ENCODE measurements at regions not wholly inside any gene's neighbourhood (a gene's known extent, or its start where the extent isn't known, plus 50 kb on each side); places are given as distances from the start of the nearest gene placed in this dataset.
"Not testable (repeated sequence)": the region's sequence is repeated elsewhere in the genome, so short reads cannot be mapped to it uniquely, and the experiment has no call there.

DNA sequence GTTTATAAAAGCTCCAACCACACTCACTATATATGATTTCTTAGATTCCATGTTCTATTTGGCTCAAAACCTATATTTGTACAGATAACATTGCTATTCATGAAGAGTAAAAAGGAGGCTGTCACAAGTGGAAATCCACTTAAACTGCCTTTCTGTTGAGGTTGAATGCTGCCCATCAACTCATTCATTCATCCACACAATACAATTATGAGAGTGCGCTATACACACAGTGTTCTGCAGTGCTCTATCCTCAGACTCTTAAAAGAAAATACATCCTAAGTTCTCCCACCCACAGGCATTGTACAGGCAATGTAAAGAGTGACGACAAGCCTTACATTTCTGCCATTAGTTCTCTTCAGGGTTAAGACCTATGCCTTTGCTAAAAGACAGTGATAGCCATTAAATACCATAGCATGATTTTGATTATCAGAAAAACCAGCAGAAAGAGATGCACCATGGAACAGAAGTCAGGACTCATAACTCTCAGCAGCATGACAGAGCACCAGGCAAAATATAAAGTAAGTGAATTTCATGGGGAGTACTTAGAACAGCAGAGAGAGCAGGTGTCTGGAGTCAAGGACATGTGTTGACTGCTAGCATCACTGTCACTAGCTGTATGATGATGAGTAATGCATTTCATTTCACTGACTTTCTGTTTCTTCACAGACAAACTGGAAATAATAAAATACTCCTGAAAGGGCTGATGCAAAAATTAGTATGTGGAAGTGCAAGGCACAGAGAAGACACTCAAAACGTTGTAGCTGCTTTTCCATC is 218.0 kb downstream of the RBM26 start:
- DNase-seq = no peak

DNA sequence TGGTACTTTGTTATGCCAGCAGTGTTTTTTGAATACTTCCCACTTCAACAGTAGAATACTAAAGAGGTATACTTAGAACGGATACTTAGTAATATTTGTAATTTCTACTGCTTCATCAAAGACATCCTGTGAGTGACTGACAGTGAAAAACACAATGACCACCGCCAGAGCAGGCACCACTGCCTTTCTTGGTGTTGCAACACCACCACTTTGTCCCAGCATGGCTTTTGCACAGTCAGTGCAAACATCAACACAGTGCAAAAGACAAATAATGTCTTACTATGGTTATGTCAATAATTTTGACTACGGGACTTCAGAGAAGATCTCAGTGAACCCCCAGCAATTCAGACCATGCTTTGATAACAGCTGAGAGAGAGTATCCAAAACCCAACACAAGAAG is 220.5 kb downstream of the RBM26 start:
- no peak for DNase-seq

DNA sequence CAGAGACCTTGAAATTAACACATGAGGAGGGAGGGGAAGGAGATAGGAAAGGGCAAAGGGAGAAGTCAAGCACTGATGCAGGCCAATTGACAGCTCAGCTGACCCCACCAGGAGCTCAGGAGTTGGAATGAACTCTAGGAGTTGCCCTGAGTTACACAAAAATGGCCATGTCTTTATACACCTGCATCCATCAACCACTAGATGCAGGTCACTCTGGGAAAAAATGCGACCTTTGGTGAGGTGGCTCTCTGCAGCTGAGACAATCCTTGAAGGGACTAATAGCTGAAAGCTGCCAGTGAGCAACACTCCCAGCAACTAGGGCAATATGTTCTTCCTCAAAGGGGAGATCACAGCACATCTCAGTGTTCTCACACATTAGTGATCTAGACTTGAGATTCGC is 222.8 kb downstream of the RBM26 start:
- DNase-seq = no peak

DNA sequence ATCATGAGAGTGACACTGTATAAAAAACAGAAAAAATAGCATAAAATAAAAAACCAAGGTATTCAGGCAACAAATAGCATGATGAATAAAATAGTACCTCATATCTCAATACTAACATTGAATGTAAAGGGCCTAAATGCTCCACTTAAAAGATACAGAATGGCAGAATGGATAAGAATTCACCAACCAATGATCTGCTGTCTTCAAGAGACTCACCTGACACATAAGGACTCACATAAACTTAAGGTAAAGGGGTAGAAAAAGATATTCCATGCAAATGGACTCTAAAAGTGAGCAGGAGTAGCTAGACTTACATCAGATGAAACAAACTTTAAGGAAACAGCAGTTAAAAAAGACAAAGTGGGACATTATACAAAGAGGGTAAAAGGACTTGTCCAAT is 232.4 kb downstream of the RBM26 start:
- not testable (repeated sequence) for DNase-seq

DNA sequence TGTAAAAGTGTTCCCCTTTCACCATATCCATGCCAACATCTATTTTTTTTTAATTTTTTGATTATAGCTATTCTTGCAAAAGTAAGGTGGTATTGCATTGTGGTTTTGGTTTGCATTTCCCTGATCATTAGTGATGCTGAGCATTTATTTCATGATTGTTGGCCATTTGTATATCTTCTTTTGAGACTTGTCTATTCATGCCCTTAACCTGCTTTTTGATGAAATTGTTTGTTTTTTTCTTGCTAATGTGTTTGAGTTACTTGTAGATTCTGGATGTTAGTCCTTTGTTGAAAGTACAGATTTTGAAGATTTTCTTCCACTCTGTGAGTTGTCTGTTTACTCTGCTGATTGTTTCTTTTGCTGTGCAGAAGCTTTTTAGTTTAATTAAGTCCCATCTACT is 233.1 kb downstream of the RBM26 start:
- not testable (repeated sequence) for DNase-seq

DNA sequence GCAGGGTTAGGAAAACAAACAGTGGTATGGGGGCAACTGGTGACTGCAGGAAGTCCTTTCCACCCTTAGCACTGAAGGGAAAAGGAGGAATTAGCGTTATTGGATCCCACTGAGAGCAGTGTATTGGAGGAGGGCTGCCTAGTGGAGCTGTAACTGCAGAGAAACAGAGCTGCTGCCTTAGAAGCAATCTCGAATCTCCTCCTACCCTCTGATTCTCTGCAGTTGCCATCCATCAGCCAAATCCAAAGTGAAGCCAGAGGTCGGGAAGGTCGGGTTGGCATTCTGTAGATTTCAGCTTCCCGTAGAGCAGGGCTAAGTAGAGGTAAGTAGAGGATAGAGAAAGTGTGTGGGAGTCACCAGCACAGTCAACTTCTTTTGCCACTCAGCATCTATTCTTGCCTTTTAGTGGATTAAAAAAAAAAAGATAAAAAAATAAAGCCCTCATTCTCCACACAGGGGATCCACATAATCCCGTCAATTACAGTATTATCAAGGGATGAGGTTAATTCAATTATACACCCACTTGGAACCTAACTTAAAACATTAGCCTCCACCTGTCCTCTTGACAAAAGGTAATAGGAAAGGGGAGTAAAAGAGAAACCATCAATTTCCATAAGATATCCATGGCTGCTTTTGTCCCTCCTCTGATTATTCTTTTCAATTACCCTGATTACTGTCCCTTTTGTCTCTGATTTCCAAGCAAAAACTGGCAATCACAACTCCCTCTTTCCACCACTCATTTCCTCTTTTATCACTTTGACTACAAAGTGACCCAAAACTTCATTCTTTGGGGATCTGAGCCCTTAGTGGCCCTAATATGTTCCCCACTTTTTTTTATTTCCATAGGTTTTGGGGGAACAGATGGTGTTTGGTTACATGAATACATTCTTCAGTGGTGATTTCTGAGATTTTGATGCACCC is 234.7 kb downstream of the RBM26 start:
- DNase-seq = no peak

DNA sequence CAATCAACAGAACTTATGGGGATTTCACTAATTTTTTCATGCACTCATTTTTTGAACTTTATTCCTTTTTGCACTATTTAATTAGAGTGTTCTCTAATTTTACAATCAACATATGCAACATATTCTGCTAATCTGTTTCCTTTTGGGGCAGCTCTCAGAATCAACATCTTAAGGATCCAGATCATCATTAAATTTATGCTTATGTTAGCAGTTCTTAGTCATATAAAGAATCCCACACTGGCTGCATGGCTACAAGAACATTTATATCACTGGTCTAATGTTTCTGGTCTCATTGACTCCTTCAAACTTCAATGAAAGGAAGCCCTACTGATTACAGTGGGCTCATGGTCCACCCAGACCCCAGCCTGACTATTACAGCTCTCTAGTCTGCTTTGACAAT is 245.2 kb downstream of the RBM26 start:
- DNase-seq = no peak

DNA sequence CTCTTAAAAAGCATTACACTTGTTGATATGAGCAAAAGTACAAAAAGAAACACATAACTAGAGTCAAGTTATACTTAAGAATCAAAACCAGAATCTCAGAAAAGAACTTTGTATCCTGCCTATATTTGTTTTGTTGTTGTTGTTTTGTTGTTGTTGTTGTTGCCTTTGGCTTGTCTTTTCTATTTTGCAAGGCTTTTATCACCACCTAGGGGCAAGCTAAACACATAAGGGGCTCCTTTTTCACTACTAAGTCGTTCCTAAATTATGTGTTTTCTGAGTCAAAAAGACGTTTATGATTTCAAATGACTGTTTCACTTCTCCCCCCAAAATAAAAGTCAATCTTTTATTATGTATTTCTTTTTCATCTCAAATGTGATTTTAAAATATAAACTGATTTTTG is 250.2 kb downstream of the RBM26 start:
- DNase-seq = no peak

DNA sequence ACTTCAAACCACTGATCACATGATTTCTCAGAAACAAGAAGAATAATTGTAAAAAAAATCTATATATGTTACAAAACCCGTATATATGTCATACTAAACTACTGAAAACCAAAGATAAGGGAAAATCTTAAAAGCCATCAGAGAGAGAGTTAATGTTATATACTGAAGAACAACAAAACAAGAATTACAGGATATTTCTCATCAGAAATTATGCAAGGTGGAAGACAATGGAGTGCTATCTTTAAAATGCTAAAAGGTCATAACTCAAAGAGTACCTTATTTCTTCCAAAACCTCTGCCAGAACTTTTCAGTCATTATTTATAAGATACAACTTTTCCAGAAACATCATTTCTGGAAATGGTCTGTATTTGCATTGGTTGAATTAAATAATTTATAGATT is 256.8 kb downstream of the RBM26 start:
- DNase-seq = no peak

DNA sequence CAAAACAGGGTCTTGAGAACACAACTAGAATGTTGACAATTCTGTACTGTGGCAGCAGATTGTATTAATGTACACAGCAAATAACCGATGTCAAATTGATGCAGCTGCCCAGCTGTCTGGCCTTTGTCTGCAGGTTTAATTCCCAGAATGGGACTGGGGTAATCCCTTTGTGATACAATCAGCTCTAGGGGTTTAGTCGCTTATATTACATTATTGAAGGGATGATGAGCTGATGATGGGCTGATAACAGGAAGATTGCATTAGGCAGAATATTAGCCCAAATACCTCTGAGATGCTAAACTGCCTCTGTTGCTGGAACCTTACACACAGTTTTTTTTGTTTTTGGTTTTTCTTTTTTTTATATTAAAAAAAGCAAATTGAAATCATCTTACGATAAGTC is 265.0 kb downstream of the RBM26 start:
- no peak for DNase-seq

DNA sequence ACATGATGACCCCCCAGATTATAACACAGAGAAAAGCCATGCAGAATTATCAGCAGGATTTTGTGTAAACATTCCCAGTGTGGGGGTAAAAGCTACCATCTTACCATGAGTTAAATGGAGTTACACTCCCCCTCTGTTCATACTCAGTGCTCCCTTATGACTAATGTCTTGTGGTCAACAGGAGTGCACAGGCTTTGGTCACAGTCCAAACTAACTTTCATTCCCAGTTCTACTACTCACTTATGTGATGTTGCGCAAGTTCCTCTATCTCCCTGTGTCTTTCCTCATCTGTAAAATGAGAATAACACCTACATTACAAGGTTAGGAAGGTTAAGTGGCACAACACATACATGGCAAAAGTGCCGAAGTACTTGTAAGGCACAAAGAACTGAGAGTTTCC is 277.9 kb downstream of the RBM26 start:
- DNase-seq = no peak

DNA sequence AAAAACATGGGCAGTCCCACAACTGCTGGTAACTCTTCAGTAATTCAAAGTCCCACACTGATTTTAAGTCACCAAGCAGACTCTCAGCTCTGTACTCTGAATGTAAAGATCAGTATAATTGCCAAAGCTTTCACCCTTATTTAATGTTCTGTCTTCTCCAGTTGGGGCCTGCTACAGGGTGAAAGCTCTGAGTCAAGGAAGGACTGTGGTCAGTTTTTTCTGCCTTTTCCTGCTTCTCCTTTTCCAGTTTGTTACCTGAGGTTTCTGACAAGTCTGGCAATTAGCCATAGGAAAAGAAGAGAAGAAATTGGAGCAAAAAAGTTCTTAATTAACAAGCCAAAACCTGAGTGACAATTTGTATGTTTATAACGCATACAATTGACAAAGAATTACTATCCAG is 279.3 kb downstream of the RBM26 start:
- no peak for DNase-seq

DNA sequence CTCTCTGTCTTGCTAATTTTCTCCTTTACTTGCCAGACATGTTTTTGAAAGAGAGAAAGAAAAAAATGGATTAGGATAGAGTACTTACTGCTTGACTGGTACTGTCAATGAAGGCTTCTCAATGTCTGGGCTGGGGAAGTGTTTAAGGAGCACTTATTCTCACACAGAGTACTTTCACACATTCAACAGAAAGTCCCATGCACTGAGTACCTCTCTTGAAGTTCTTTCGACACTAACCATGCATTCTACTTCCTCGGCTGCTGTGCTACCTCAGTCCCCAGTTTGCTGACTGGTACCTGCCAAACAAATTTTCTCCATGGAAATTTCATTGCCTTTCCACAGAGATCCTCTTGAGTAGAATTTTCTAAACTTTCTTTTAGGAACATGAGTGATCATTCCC is 281.9 kb downstream of the RBM26 start:
- no peak for DNase-seq

DNA sequence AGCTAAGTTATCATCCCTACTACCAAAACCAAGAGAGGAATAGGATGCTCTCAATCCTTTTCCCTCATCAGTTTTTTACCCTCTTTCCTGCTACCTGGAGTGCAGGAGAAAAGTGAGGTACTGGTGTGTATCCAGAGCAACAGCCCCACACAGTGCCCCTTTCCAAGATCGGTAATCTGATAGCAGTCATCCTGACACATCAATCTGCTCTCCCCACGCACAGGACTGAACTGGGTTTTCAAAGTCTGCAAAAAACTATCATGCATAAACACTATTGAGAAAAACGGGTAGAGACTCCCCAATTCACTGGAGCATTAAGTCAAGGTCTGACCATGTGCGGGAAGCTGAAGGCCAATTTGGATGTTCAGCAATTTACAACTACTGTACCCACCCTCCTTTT is 284.8 kb downstream of the RBM26 start:
- DNase-seq = no peak

DNA sequence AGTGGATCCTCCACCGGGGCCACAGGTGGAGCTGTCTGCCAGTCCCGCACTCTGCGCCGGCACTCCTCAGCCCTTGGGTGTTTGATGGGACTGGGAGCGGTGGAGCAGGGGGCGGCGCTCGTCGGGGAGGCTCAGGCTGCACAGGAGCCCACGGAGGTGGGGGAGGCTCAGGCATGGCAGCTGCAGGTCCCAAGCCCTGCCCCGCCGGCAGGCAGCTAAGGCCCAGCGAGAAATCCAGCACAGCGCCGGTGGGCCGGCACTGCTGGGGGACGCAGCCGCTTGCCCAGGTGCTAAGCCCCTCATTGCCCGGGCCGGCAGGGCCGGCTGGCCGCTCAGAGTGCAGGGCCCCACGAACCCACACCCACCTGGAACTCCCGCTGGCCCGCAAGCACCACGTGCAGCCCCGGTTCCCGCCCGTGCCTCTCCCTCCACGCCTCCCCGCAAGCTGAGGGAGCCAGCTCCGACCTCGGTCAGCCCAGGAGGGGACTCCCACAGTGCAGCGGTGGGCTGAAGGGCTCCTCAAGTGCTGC is 286.4 kb downstream of the RBM26 start:
- DNase-seq = no peak

DNA sequence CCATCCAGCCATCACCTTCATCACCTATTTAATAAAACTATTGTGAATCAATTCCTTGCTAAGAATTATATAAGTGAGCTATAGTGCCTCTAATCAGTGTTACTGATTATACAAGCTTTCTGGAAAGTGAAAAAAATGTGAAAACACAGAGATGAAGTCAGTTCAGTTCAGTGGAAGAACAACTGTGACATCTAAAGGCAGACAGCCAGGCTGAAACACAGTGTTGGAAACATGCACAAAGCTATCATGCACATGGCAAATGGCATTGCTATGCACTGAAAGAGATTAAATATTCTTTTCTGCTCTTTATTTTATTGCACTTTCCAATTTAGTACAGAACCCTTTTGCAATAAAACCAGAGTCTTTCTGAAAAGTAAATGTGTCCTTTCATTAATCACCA is 294.0 kb downstream of the RBM26 start:
- no peak for DNase-seq

DNA sequence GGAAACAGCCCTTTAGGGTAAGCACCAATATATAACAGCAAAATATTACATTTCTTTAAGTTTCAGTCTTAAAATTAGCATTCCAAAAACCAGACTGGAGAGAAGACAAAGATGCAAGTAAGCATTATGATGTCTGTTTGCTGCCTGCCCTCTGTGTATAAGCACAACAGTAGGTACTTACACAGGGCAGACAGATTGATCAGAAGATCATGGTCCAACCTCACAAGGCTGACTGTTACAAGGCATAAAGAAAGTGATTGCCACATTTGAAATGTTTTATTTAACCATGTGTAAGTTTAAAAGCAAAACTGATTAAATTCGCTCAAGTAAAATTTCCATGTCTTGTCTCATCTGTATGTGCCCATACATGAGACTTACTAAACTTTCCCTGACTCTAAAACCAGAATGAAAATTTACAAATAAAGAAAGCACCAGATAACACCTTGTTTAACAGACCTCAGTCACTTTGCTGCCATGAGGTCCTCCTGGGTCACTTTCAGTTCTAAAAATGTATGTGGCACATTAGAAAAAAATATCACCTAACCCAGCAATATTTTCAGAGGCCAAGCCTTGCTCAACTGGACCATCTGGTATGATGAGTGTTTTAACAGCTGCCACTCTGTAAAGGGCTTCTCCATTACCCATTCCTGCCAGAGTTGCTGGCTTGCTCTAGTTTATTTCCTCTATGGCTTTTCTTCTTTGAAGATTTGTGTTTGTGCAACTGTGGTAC is 297.0 kb downstream of the RBM26 start:
- no peak for DNase-seq

DNA sequence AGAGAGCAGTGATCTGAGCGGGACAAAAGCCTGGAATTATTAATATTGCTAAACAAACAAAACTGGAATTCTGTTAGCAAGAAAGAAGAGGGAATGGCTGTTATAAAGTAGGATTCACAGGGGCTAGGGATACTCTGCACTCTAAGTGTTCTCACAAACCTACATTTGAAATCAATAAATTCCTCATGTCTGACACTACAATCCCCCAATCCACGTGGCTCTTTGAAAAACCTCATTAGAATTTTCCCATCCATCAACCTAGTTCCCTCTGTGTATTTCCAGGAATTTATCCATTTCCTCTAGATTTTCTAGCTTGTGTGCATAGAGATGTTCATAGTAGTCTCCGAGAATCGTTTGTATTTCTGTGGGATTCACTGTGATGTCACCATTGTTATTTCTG is 307.5 kb downstream of the RBM26 start:
- DNase-seq = no peak

DNA sequence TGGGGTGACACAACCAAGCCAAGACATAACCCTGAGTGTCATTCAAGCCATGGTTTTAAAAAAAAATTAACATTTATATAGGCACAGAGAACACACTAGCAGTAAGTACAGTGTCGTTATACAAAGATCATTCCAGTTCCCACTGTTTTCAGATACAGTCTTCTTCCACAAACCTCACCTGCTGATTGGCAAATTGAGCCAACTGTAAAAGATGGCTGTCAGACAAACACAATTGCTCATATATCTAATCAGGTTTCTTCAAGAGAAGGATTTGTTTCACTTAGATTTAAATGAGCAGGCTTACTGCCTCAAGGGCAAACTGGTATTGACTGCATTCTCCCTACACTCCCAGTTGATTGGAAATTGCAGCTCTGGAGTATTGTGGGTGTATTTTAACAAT is 308.9 kb downstream of the RBM26 start:
- no peak for DNase-seq

DNA sequence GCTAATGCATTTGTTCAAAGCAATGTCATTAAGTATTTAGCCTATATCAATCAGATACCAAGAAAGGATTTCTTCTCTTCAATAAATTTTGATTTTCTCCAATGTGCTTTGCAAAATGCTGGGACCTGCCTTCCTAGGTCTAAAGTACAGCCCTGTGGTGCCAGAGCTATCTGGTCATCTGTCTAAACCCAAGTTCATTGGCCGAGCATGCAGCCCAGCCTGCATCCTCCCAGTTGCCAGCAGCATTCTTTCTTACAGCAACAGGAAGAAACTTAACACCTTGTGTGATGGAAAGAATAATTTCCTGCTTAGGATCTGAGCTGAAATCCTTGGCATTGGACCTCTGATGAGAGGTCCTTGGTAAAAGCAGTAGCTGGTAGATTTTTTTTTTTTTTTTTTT is 310.0 kb downstream of the RBM26 start:
- DNase-seq = no peak

DNA sequence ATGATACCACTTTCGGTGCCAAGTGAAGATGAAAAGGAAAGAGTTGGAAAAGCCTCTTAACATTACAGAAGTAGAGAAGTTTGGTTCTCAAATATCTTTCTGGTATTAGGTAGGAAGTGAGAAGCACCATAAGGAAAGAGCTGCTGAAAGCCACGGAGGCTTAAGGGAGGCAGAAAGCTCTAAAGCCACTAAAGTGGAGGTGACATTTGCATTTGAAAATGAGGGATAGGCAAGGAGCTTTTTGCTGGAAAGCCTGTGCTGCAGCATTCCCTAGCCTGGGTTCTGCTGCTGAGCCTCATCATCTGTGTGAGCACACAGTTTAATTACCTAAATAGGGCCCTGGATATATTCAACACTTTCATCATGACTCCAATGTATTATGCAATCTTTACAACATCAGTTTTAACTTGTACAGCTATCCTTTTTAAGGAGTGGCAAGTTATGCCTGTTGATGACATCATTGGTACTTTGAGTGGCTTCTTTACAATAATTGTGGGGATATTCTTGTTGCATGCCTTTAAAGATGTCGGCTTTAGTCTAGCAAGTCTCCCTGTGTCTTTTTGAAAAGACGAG is 315.4 kb downstream of the RBM26 start:
- DNase-seq = no peak

DNA sequence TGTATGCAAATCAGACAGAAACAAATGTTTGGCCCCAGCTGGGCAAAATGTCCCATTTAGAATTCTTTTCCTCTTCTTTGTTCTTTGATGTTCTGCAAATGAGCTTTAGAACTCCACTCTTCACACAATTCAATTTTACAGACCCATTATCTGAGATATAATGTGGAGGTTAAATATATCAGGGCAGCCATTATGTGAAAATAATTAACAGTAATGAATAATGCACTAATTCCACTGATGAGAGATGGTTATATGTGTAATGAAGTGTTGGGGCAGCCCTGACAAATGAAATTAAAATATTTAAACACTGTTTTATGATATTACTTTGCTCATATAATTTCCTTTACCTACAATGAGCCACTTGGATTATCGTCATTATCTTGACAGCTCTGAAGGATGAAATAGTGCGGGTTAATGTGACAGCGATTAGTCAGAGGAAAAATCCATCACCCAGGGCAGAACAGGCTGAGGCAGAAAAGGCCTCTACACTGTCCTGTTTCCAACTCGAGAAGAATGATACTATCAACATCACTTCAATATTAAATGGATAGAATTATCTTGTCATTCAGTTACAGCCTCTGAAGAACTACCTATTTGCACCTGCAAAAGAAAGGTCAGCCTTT is 321.1 kb downstream of the RBM26 start:
- no peak for DNase-seq

DNA sequence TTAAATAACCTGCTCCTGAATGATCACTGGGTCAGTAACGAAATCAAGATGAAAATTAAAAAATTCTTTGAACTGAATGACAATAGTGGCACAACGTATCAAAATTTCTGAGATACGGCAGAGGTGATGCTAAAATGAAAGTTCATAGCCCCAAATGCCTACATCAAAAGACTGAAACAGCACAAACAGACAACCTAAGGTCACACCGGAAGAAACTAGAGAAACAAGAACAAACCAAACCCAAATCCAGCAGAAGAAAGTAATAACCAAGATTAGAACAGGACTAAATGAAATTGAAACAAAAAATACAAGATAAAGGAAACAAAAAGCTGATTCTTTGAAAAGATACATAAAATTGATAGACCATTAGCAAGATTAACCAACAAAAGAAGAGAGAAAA is 324.1 kb downstream of the RBM26 start:
- no peak for DNase-seq
